ENCODE measurements at regions not wholly inside any gene's neighbourhood (a gene's known extent, or its start where the extent isn't known, plus 50 kb on each side); places are given as distances from the start of the nearest gene placed in this dataset.

DNA sequence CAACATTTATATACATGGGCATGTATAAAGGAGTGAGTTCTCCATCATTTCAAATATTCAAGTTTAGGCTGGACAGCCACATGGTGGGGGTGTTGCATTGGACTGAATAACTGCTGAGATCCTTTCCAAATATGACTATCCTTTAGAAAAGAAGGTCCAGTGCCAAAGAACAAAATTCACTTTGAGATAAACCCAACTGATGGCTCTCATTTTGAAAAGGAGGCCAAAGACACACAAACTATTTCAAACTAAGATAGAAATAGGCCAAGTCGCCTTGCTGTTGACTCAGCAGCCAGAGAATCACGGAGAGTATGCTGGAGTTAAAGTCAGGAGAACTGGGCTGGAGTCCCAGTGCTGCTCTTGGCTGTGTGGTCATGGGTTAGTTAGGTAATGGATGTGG is 204.5 kb upstream of the LRATD1 start:
- no peaks in the 10 kb centered on the region for H3K9me1 ChIP-seq (ENCODE audit: control insufficient read depth, extremely low read depth, insufficient read depth, low read length)
- H3K4me1 ChIP-seq (ENCODE audit: control insufficient read depth, extremely low read depth, insufficient read depth, low read length), result peaks cover 2% of the 10 kb centered on the region
- no peaks in the 10 kb centered on the region for H4K20me1 ChIP-seq (ENCODE audit: control insufficient read depth, extremely low read depth, insufficient read depth, low read length)
- H3K4me3 ChIP-seq (ENCODE audit: control insufficient read depth in 2 of 3, extremely low read depth in 1 of 3, insufficient read depth in 2 of 3, low read depth in 1 of 3, low read length in 3 of 3), result no peak overlapping the region
- H3K4me2 ChIP-seq (ENCODE audit: control insufficient read depth, extremely low read depth, insufficient read depth, low read depth, low read length), result no peak overlapping the region
- H3K9me3 ChIP-seq (ENCODE audit: control insufficient read depth, low read depth, low read length), result no peaks in the 10 kb centered on the region
- no peaks in the 10 kb centered on the region for H3K36me3 ChIP-seq (ENCODE audit: control insufficient read depth in 2 of 2, extremely low read depth in 1 of 2, insufficient read depth in 2 of 2, low read length in 2 of 2)
- no peak for TF ChIP-seq EZH2 (IDR thresholded peaks at IDR 0.05; ENCODE audit: low read length)
- TF ChIP-seq, protein P1, sequence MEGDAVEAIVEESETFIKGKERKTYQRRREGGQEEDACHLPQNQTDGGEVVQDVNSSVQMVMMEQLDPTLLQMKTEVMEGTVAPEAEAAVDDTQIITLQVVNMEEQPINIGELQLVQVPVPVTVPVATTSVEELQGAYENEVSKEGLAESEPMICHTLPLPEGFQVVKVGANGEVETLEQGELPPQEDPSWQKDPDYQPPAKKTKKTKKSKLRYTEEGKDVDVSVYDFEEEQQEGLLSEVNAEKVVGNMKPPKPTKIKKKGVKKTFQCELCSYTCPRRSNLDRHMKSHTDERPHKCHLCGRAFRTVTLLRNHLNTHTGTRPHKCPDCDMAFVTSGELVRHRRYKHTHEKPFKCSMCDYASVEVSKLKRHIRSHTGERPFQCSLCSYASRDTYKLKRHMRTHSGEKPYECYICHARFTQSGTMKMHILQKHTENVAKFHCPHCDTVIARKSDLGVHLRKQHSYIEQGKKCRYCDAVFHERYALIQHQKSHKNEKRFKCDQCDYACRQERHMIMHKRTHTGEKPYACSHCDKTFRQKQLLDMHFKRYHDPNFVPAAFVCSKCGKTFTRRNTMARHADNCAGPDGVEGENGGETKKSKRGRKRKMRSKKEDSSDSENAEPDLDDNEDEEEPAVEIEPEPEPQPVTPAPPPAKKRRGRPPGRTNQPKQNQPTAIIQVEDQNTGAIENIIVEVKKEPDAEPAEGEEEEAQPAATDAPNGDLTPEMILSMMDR (optimal IDR thresholded peaks at IDR 0.05 in 1 of 3, IDR thresholded peaks at IDR 0.05 in 1 of 3, conservative IDR thresholded peaks at IDR 0.05 in 1 of 3; ENCODE audit: extremely low read depth in 1 of 3, insufficient read depth in 2 of 3, low read length in 3 of 3), result peak in 1 of 3 experiments; percentile 28
- no peaks in the 10 kb centered on the region for H3K27me3 ChIP-seq (ENCODE audit: control insufficient read depth, extremely low read depth, insufficient read depth, low read length)
- H2AFZ ChIP-seq (ENCODE audit: control insufficient read depth, low read length), result no peak overlapping the region
- dilution Hi-C loops (cut with MboI; ENCODE audit: extremely low pct_ligation_motif_present, low sequenced_read_pairs), result no loop called here
- no peak for DNase-seq (ENCODE audit: low read depth, low spot score)
- H3K79me2 ChIP-seq (ENCODE audit: control insufficient read depth, insufficient read depth, low read length), result no peaks in the 10 kb centered on the region
- H3K27ac ChIP-seq (ENCODE audit: control insufficient read depth, insufficient read depth, low read length), result no peak overlapping the region
- H3K9ac ChIP-seq (ENCODE audit: control insufficient read depth, extremely low read depth, insufficient read depth, low read length), result no peak overlapping the region
- no peak for FAIRE-seq

DNA sequence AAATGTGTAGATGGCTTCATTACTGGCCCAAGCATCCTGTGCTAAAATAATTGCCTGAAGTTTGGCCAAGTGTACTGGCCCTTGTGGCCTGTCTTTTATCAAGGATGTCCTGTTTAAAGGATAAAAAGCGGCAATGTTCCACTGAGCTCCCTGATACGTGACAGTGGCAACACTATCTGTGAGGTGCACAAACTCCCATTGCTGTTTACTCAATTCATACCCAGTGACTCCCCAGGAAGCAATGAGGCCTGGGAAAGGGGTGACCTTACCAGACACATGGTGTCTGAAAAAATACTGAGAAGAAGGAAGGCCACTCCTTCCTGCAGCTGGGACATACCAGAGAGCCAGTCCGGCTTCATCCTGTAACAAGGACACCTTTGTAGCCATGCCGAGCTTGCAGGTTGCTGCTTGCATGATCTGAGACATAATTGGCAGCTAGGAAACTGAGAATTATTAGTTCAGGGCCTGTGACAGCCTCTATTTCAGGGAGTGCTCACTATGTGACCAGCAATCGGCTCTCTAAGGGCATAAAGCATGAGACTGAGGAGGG is 198.5 kb upstream of the LRATD1 start:
- no peaks in the 10 kb centered on the region for H4K20me1 ChIP-seq (ENCODE audit: control insufficient read depth, extremely low read depth, insufficient read depth, low read length)
- H3K4me1 ChIP-seq (ENCODE audit: control insufficient read depth, extremely low read depth, insufficient read depth, low read length), result no peaks in the 10 kb centered on the region
- no peak overlapping the region for H3K4me3 ChIP-seq (ENCODE audit: control insufficient read depth in 2 of 3, extremely low read depth in 1 of 3, insufficient read depth in 2 of 3, low read depth in 1 of 3, low read length in 3 of 3)
- no peaks in the 10 kb centered on the region for H3K9me3 ChIP-seq (ENCODE audit: control insufficient read depth, low read depth, low read length)
- no peaks in the 10 kb centered on the region for H3K9me1 ChIP-seq (ENCODE audit: control insufficient read depth, extremely low read depth, insufficient read depth, low read length)
- no peak overlapping the region for H2AFZ ChIP-seq (ENCODE audit: control insufficient read depth, low read length)
- dilution Hi-C loops (cut with MboI; ENCODE audit: extremely low pct_ligation_motif_present, low sequenced_read_pairs), result no loop called here
- H3K4me2 ChIP-seq (ENCODE audit: control insufficient read depth, extremely low read depth, insufficient read depth, low read depth, low read length), result no peak overlapping the region
- no peak overlapping the region for H3K27ac ChIP-seq (ENCODE audit: control insufficient read depth, insufficient read depth, low read length)
- no peaks in the 10 kb centered on the region for H3K36me3 ChIP-seq (ENCODE audit: control insufficient read depth in 2 of 2, extremely low read depth in 1 of 2, insufficient read depth in 2 of 2, low read length in 2 of 2)
- H3K79me2 ChIP-seq (ENCODE audit: control insufficient read depth, insufficient read depth, low read length), result no peaks in the 10 kb centered on the region
- DNase-seq (ENCODE audit: low read depth, low spot score) (no peak), FAIRE-seq (no peak)
- no peak overlapping the region for H3K9ac ChIP-seq (ENCODE audit: control insufficient read depth, extremely low read depth, insufficient read depth, low read length)
- TF ChIP-seq EZH2 (IDR thresholded peaks at IDR 0.05; ENCODE audit: low read length), result no peak
- TF ChIP-seq, protein P1 (optimal IDR thresholded peaks at IDR 0.05 in 1 of 3, IDR thresholded peaks at IDR 0.05 in 1 of 3, conservative IDR thresholded peaks at IDR 0.05 in 1 of 3; ENCODE audit: extremely low read depth in 1 of 3, insufficient read depth in 2 of 3, low read length in 3 of 3), result no peak
- no peaks in the 10 kb centered on the region for H3K27me3 ChIP-seq (ENCODE audit: control insufficient read depth, extremely low read depth, insufficient read depth, low read length)
